GM18508 (cell line): ENCODE measurements at regions not wholly inside any gene's neighbourhood (a gene's known extent, or its start where the extent isn't known, plus 50 kb on each side); places are given as distances from the start of the nearest gene placed in this dataset.
"Not testable (repeated sequence)": the region's sequence is repeated elsewhere in the genome, so short reads cannot be mapped to it uniquely, and the experiment has no call there.

Experiments used
- ATAC-seq: cut with Tn5 transposase; IDR thresholded peaks from one replicate; pipeline ENCODE4 v1.9.1; 2021; ENCODE audit warnings: moderate number of reproducible peaks; ENCODE audit not compliant: insufficient read depth, unreplicated experiment

- ATAC-seq = no peak
These were observed 200.4 kb upstream of the SSTR4 start for GRCh38 chr20:22834651-22835256.

GRCh38 chr20:22836211-22836610, 198.9 kb upstream of the SSTR4 start:
- ATAC-seq = no peak

- ATAC-seq = no peak
These were observed 198.2 kb upstream of the SSTR4 start for GRCh38 chr20:22836877-22837276.

DNA sequence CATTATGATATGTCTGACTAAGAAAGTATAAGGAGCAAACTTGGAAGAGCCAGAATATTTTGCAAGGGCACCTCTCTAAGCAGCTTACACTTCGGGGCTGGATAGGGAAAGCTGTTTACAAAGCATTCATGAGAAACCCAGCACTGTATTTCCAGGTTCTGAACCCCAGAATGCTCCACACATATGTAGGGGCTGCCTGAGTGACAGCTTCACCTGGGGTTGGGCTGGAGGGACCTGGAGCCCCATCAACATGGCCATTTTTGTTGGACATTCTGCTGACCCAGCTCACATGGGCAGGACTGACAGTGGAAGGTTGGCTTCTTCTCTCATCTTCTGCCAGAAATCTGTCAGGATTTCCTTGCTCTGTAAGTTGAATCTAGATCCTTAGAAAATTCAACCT, 197.1 kb upstream of the SSTR4 start:
- ATAC-seq = no peak

- no peak for ATAC-seq
These were observed 193.3 kb upstream of the SSTR4 start for GRCh38 chr20:22841846-22842245.

- ATAC-seq = no peak
These were observed 192.3 kb upstream of the SSTR4 start for GRCh38 chr20:22842793-22843192.

- no peak for ATAC-seq
These were observed 190.2 kb upstream of the SSTR4 start for GRCh38 chr20:22844959-22845358.

GRCh38 chr20:22846863-22847262, 188.2 kb upstream of the SSTR4 start:
- ATAC-seq = no peak

- ATAC-seq = no peak
These were observed 186.7 kb upstream of the SSTR4 start for GRCh38 chr20:22848364-22848763.

GRCh38 chr20:22851679-22852346, 183.3 kb upstream of the SSTR4 start:
- not testable (repeated sequence) for ATAC-seq

GRCh38 chr20:22861231-22861980, 173.7 kb upstream of the SSTR4 start:
- no peak for ATAC-seq

DNA sequence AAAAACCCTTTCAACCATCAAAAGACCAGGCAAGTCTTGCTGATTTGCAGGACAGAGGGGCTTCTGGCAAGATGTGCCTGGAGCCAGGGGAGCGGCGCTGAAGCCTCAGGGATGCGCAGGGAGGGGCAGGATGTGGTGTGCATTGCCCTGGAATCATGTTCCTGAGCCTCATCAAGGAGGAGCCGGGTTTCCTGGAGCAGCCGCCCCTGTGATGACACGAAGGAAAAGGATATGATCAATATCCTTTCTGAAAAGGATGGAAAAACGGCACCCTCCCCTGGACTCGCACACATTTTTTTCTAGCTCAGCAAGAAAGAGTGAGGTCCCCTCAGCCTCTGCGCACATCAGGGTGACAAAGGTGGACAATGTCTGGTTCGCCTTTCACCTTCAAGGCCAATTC, 173.1 kb upstream of the SSTR4 start:
- ATAC-seq = no peak

GRCh38 chr20:22862671-22863230, 172.4 kb upstream of the SSTR4 start:
- no peak for ATAC-seq

GRCh38 chr20:22863826-22864225, 171.3 kb upstream of the SSTR4 start:
- ATAC-seq = no peak

- ATAC-seq = no peak
These were observed 168.2 kb upstream of the SSTR4 start for GRCh38 chr20:22866812-22867341.

DNA sequence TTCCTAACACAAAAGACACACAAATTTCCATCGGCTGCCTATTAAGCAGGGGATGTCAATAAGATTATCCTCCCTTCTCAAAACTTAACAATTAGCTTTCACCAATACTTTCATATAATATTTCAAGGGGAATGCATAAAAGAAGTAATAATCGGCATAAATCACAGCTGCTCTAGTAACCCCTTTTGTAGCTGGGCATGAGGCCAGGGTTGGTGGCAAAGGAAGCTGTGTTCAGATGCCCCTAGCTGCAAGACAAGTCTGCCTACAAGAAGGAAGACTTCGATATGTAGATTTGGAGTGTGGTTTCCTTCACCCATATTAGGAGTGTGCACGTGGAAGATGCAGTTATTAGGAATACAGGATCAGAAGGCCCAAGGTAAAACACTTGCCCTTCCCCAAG, 156.9 kb upstream of the SSTR4 start:
- ATAC-seq = no peak

DNA sequence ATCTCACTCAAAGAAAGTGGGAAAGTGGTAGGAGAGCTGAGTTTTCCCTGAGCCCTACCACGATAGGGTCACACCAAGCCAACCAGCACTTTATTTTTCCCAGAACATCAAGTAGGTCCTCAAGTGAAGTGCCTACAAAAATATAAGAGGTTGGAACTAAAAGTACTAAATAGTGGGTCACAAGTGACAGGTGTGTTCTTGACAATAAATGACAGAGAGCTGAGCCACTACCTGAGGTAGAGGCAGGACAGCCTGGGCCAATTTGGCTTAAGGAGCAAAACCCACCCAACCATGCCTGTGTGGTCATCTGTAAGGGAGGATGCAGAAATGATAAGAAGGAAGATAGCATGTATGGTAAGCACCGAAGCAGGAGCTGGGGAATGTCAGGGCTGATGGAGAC, 154.8 kb upstream of the SSTR4 start:
- ATAC-seq = no peak

GRCh38 chr20:22887796-22888195, 147.3 kb upstream of the SSTR4 start:
- no peak for ATAC-seq

GRCh38 chr20:22890594-22891300, 144.4 kb upstream of the SSTR4 start:
- no peak for ATAC-seq

DNA sequence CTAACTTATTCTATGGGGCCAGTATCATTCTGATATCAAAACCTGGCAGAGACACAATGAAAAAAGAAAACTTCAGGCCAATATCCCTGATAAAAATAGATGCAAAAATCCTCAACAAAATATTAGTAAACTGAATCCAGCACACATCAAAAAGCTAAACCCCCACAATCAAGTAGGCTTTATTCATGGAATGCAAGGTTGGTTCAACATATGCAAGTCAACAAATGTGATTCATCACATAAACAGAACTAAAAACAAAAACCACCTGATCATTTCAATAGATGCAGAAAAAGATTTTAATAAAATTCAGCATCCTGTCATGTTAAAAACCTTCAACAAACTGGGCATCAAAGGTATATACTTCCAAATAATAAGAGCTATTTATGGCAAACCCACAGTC, 133.9 kb upstream of the SSTR4 start:
- ATAC-seq = no peak
